H9 (cell line): ENCODE measurements at regions not wholly inside any gene's neighbourhood (a gene's known extent, or its start where the extent isn't known, plus 50 kb on each side); places are given as distances from the start of the nearest gene placed in this dataset.

Experiments
- DNase-seq: peaks from one replicate; pipeline ENCODE4 v3.0.0-alpha.2; 2017
- H2AFZ ChIP-seq: one replicate; pipeline ENCODE4 v1.6.1; 2013; ENCODE audit warnings: mild to moderate bottlenecking, low read length, control low read depth, moderate library complexity
- H2AK5ac ChIP-seq: 2 replicates; pipeline ENCODE4 v1.6.1; 2013; ENCODE audit warnings: low read length, control low read depth, mixed read lengths; ENCODE audit not compliant: insufficient read length
- H2BK120ac ChIP-seq: one replicate; pipeline ENCODE4 v1.6.1; 2013; ENCODE audit warnings: low read depth, mild to moderate bottlenecking, low read length, control low read depth, inconsistent platforms; ENCODE audit not compliant: poor library complexity, severe bottlenecking
- H2BK12ac ChIP-seq: 2 replicates; pipeline ENCODE4 v1.6.1; 2013; ENCODE audit warnings: low read length, control low read depth, mixed read lengths, low read depth; ENCODE audit not compliant: insufficient read length
- H2BK15ac ChIP-seq: 2 replicates; pipeline ENCODE4 v1.6.1; 2013; ENCODE audit warnings: low read depth, low read length, control low read depth
- H2BK20ac ChIP-seq: one replicate; pipeline ENCODE4 v1.6.1; 2013; ENCODE audit warnings: low read depth, mild to moderate bottlenecking, low read length, control low read depth, inconsistent platforms; ENCODE audit not compliant: poor library complexity, severe bottlenecking
- H2BK5ac ChIP-seq: 2 replicates; pipeline ENCODE4 v1.6.1; 2013; ENCODE audit warnings: low read length, control low read depth, mixed read lengths; ENCODE audit not compliant: insufficient read length
- H3K14ac ChIP-seq: 2 replicates; pipeline ENCODE4 v1.6.1; 2013; ENCODE audit warnings: low read length, control low read depth; ENCODE audit not compliant: insufficient read depth
- H3K18ac ChIP-seq: 2 replicates; pipeline ENCODE4 v1.6.1; 2013; ENCODE audit warnings: low read depth, mild to moderate bottlenecking, mixed read lengths, low read length, control low read depth; ENCODE audit not compliant: insufficient read length
- H3K23ac ChIP-seq: 2 replicates; pipeline ENCODE4 v1.6.1; 2013; ENCODE audit warnings: low read length, control low read depth, mixed read lengths, low read depth; ENCODE audit not compliant: insufficient read length
- H3K23me2 ChIP-seq: 2 replicates; pipeline ENCODE4 v1.6.1; 2013; ENCODE audit warnings: low read depth, mild to moderate bottlenecking, mixed read lengths, low read length, control low read depth; ENCODE audit not compliant: insufficient read length, poor library complexity, severe bottlenecking
- H3K27ac ChIP-seq: 2 replicates; pipeline ENCODE4 v1.5.1; 2013; ENCODE audit warnings: low read length, control low read depth, mixed read lengths, low read depth; ENCODE audit not compliant: insufficient read length
- H3K27me3 ChIP-seq: 2 replicates; pipeline ENCODE4 v1.6.1; 2013; ENCODE audit warnings: low read length, control low read depth, inconsistent platforms; ENCODE audit not compliant: insufficient read depth
- H3K4ac ChIP-seq: 2 replicates; pipeline ENCODE4 v1.6.1; 2013; ENCODE audit warnings: low read depth, mild to moderate bottlenecking, control low read depth, inconsistent platforms, low read length, moderate library complexity
- H3K4me1 ChIP-seq: 2 replicates; pipeline ENCODE4 v1.6.1; 2013; ENCODE audit warnings: low read length, control low read depth, inconsistent platforms; ENCODE audit not compliant: insufficient read depth
- H3K4me2 ChIP-seq: 2 replicates; pipeline ENCODE4 v1.6.1; 2013; ENCODE audit warnings: low read length, control low read depth, mixed read lengths; ENCODE audit not compliant: insufficient read length, insufficient read depth
- H3K56ac ChIP-seq: 2 replicates; pipeline ENCODE4 v1.6.1; 2013; ENCODE audit warnings: low read depth, mild to moderate bottlenecking, mixed read lengths, low read length, control low read depth; ENCODE audit not compliant: insufficient read length
- H3K79me1 ChIP-seq: 2 replicates; pipeline ENCODE4 v1.6.1; 2013; ENCODE audit warnings: low read depth, mild to moderate bottlenecking, moderate library complexity, low read length, control low read depth, inconsistent platforms; ENCODE audit not compliant: insufficient read depth, poor library complexity, severe bottlenecking
- H3K79me2 ChIP-seq: 2 replicates; pipeline ENCODE4 v1.6.1; 2013; ENCODE audit warnings: low read length, control low read depth, inconsistent platforms; ENCODE audit not compliant: insufficient read depth
- H3K9ac ChIP-seq: 2 replicates; pipeline ENCODE4 v1.6.1; 2013; ENCODE audit warnings: low read length, control low read depth, mixed read lengths; ENCODE audit not compliant: insufficient read length; ENCODE audit errors: extremely low read depth
- H3K9me3 ChIP-seq: one replicate; pipeline ENCODE4 v1.6.1; 2013; ENCODE audit warnings: low read depth, low read length, inconsistent platforms; ENCODE audit not compliant: control insufficient read depth
- H3T11ph ChIP-seq: one replicate; pipeline ENCODE4 v1.6.1; 2013; ENCODE audit warnings: mild to moderate bottlenecking, low read length, control low read depth, inconsistent platforms
- H4K20me1 ChIP-seq: one replicate; pipeline ENCODE4 v1.6.1; 2013; ENCODE audit not compliant: control insufficient read depth, insufficient read length, insufficient read depth
- H4K5ac ChIP-seq: 2 replicates; pipeline ENCODE4 v1.6.1; 2013; ENCODE audit warnings: low read depth, mild to moderate bottlenecking, mixed read lengths, low read length, control low read depth; ENCODE audit not compliant: insufficient read length
- H4K8ac ChIP-seq: replicated peaks from 2 replicates; pipeline ENCODE4 v1.6.1; 2013; ENCODE audit warnings: low read length, control low read depth, mixed read lengths, low read depth; ENCODE audit not compliant: insufficient read length
- H4K91ac ChIP-seq: 2 replicates; pipeline ENCODE4 v1.6.1; 2013; ENCODE audit warnings: low read depth, mild to moderate bottlenecking, moderate library complexity, mixed read lengths, low read length, control low read depth; ENCODE audit not compliant: insufficient read length
- H3K27ac Mint-ChIP-seq, 3 experiments: 2 replicates in 2 of 3; 3 replicates in 1 of 3; pipeline ENCODE4 v1.8.0; 2020 to 2021; ENCODE audit warnings: mixed read lengths in 3 of 3, mild to moderate bottlenecking in 1 of 3, moderate library complexity in 1 of 3
- H3K27me3 Mint-ChIP-seq: 2 replicates; pipeline ENCODE4 v1.8.0; 2021; ENCODE audit warnings: low read depth, mild to moderate bottlenecking, moderate library complexity, mixed read lengths
- H3K36me3 Mint-ChIP-seq, 3 experiments: 2 replicates in 2 of 3; 3 replicates in 1 of 3; pipeline ENCODE4 v1.8.0; 2020 to 2021; ENCODE audit warnings: low read depth in 3 of 3, mixed read lengths in 3 of 3; ENCODE audit not compliant: insufficient read depth in 1 of 3
- H3K4me1 Mint-ChIP-seq, 2 experiments: 2 replicates each; pipeline ENCODE4 v1.8.0; 2020; ENCODE audit warnings: mixed read lengths in 2 of 2
- H3K4me3 Mint-ChIP-seq, 2 experiments: 2 replicates in 1 of 2; 3 replicates in 1 of 2; pipeline ENCODE4 v1.8.0; 2020 to 2021; ENCODE audit warnings: mild to moderate bottlenecking in 2 of 2, mixed read lengths in 2 of 2, moderate library complexity in 1 of 2
- H3K9me3 Mint-ChIP-seq, 2 experiments: 2 replicates in 1 of 2; 3 replicates in 1 of 2; pipeline ENCODE4 v1.8.0; 2020; ENCODE audit warnings: mild to moderate bottlenecking in 2 of 2, mixed read lengths in 2 of 2, moderate library complexity in 1 of 2
- CTCF ChIP-seq: fragments of 200-600 bp; sonication (generic); conservative IDR thresholded peaks from 3 replicates; pipeline ENCODE4 v1.8.0; 2021; ENCODE audit warnings: antibody characterized with exemption, mild to moderate bottlenecking
- WGBS: extraction: QIAGEN DNeasy Blood & Tissue Kit; methylation state at CpG from one replicate; pipeline ENCODE4 v1.1.7; 2013; ENCODE audit warnings: missing lambda C conversion rate, low lambda C conversion rate, mixed read lengths; ENCODE audit not compliant: insufficient read length; ENCODE audit errors: extremely low coverage; 5-methylcytosine and 5-hydroxymethylcytosine counted together

GRCh38 chr6:19999319-20000191 lies 162.4 kb downstream of the ID4 start:
- Histone ChIP-seq H3K4me2 (no peak overlapping the region), H3K4ac (no peak overlapping the region), H3K27ac (no peak overlapping the region), H3K23me2 (no peaks in the 10 kb centered on the region), H3K9me3 (no peaks in the 10 kb centered on the region), H3K9ac (no peak overlapping the region), H2AK5ac (no peak overlapping the region), H3K4me1 (no peaks in the 10 kb centered on the region), H2AFZ (no peak overlapping the region), H4K8ac (no peak overlapping the region), H4K5ac (no peak overlapping the region), H3K23ac (no peak overlapping the region), H2BK120ac (no peak overlapping the region), H3K14ac (no peak overlapping the region), H4K91ac (no peak overlapping the region), H3T11ph (no peak overlapping the region), H2BK5ac (no peak overlapping the region), H3K79me1 (no peaks in the 10 kb centered on the region), H2BK15ac (no peak overlapping the region), H3K56ac (no peak overlapping the region), H4K20me1 (no peaks in the 10 kb centered on the region), H3K27me3 (no peaks in the 10 kb centered on the region), H3K18ac (no peak overlapping the region), H3K79me2 (no peaks in the 10 kb centered on the region), H2BK20ac (no peak overlapping the region), H2BK12ac (no peak overlapping the region)
- 0 out of 7 replicates have a peak overlapping the region, but pooled peaks of 1 of the 3 experiments have one; percentile 29 for H3K27ac Mint-ChIP-seq
- H3K9me3 Mint-ChIP-seq, result peaks cover 5 to 6% of the 10 kb centered on the region in 2 experiments; a peak in 4 of 5 replicates
- H3K36me3 Mint-ChIP-seq, result peaks cover 0 to 6% (median 0%) of the 10 kb centered on the region in 3 experiments; a peak in 1 of 7 replicates
- peaks cover 11% of the 10 kb centered on the region in 2 experiments for H3K4me1 Mint-ChIP-seq
- no peak for DNase-seq
- no peak overlapping the region for H3K4me3 Mint-ChIP-seq
- no peak for TF ChIP-seq CTCF
- no CpG with 5 or more reads among the region's 7 CpGs for WGBS
- peaks cover 21% of the 10 kb centered on the region for H3K27me3 Mint-ChIP-seq
